K562 (cell line): ENCODE measurements at regions not wholly inside any gene's neighbourhood (a gene's known extent, or its start where the extent isn't known, plus 50 kb on each side); places are given as distances from the start of the nearest gene placed in this dataset.

Experiments
- ATAC-seq: fragments of 200-7000 bp; cut with Tn5 transposase; 3 replicates; pipeline ENCODE4 v1.9.1; 2020; ENCODE audit warnings: moderate library complexity
- BruUV-seq: library from RNA; stranded (reverse); fragments of 400-500 nt; replicated peaks from 2 replicates; lab custom pipeline; 2021; lab: Mats Ljungman, UMichigan
- CTCF ChIA-PET: fragments of 300-600 bp; formaldehyde crosslinking; extraction: SDS; loops from one replicate; lab custom pipeline; 2021; ENCODE audit warnings: low intra/inter-chr PET ratio; lab: Yijun Ruan, JAX
- POLR2A ChIA-PET: fragments of 300-600, 350-650 bp; sonication (Branson Sonifier 250); formaldehyde crosslinking; extraction: SDS; loops from one replicate; lab custom pipeline; 2021; ENCODE audit warnings: antibody characterized with exemption, inconsistent platforms; lab: Yijun Ruan, JAX
- DNase-seq, 4 experiments: peaks; one replicate each; pipeline versions ENCODE4 v3.0.0 to v3.0.0-alpha.2; 2011 to 2018; ENCODE audit warnings: low spot score in 3 of 4, mixed read lengths in 3 of 4; ENCODE audit errors: extremely low read depth in 1 of 4
- FAIRE-seq: peaks from 2 replicates; lab custom pipeline; 2011; peaks lifted over from hg19 to GRCh38; lab: Jason Lieb, UNC
- H2AFZ ChIP-seq: 2 replicates; pipeline ENCODE4 v1.6.0; 2011; ENCODE audit warnings: low read depth, low read length, control low read depth, inconsistent platforms
- H3K27ac ChIP-seq: fragments of 200-600 bp; 3 replicates; pipeline ENCODE4 v1.8.0; 2011; ENCODE audit warnings: low read depth, mild to moderate bottlenecking, control low read depth, inconsistent platforms, low read length, moderate library complexity, mixed read lengths; ENCODE audit errors: extremely low read depth
- H3K27me3 ChIP-seq, 2 experiments: fragments of 300-600 bp in 1 of 2; 2 replicates in 1 of 2; 3 replicates in 1 of 2; pipeline versions ENCODE4 v1.6.0 to v1.8.0; 2011; ENCODE audit warnings: inconsistent platforms in 2 of 2, low read length in 2 of 2, mild to moderate bottlenecking in 1 of 2, mixed read lengths in 1 of 2, moderate library complexity in 1 of 2; ENCODE audit not compliant: control insufficient read depth in 2 of 2, insufficient read depth in 2 of 2
- H3K36me3 ChIP-seq: fragments of 300-600 bp; 3 replicates; pipeline ENCODE4 v1.8.0; 2011; ENCODE audit warnings: mild to moderate bottlenecking, low read length, inconsistent platforms; ENCODE audit not compliant: control insufficient read depth, insufficient read depth
- H3K4me1 ChIP-seq, 2 experiments: fragments of 200-600 bp in 1 of 2; replicated peaks in 1 of 2; 2 replicates in 1 of 2; 3 replicates in 1 of 2; pipeline versions ENCODE4 v1.5.1 to v1.8.0; 2011; ENCODE audit warnings: inconsistent platforms in 2 of 2, low read length in 2 of 2, mild to moderate bottlenecking in 1 of 2, mixed read lengths in 1 of 2, moderate library complexity in 1 of 2; ENCODE audit not compliant: control insufficient read depth in 2 of 2, insufficient read depth in 2 of 2
- H3K4me2 ChIP-seq: 2 replicates; pipeline ENCODE4 v1.6.1; 2011; ENCODE audit warnings: low read length, control low read depth, inconsistent platforms, mixed read lengths; ENCODE audit not compliant: insufficient read depth
- H3K4me3 ChIP-seq: fragments of 200-600 bp; sonication (generic), shearing (Covaris generic); 2 replicates; pipeline ENCODE4 v1.5.1; 2016; ENCODE audit warnings: control low read depth, inconsistent platforms
- H3K79me2 ChIP-seq: fragments of 200-600 bp; 3 replicates; pipeline ENCODE4 v1.8.0; 2011; ENCODE audit warnings: low read length, inconsistent platforms; ENCODE audit not compliant: control insufficient read depth, insufficient read depth
- H3K9ac ChIP-seq, 2 experiments: 2 replicates each; pipeline versions ENCODE4 v1.6.0 to v1.6.1; 2011; ENCODE audit warnings: low read depth in 2 of 2, low read length in 2 of 2, control low read depth in 1 of 2, inconsistent platforms in 1 of 2, mild to moderate bottlenecking in 1 of 2, mixed read lengths in 1 of 2; ENCODE audit not compliant: insufficient read depth in 1 of 2
- H3K9me1 ChIP-seq: one replicate; pipeline ENCODE4 v1.6.0; 2011; ENCODE audit warnings: inconsistent platforms, mild to moderate bottlenecking, low read length, moderate library complexity; ENCODE audit not compliant: control insufficient read depth, insufficient read depth
- H3K9me3 ChIP-seq: replicated peaks from 2 replicates; pipeline ENCODE4 v1.5.1; 2011; ENCODE audit warnings: low read depth, low read length, inconsistent platforms; ENCODE audit not compliant: control insufficient read depth, insufficient read depth
- H4K20me1 ChIP-seq: replicated peaks from 2 replicates; pipeline ENCODE4 v1.6.1; 2011; ENCODE audit warnings: low read length, inconsistent platforms, mixed read lengths; ENCODE audit not compliant: control insufficient read depth, insufficient read depth
- CLOCK ChIP-seq: fragments of 250-450 bp; sonication (Bioruptor Pico); IDR thresholded peaks from 2 replicates; pipeline ENCODE4 v1.4.0; 2020; ENCODE audit warnings: mild to moderate bottlenecking, moderate library complexity, borderline replicate concordance
- CREB5 ChIP-seq: fragments of 250-450 bp; sonication (Bioruptor Pico); IDR thresholded peaks from 2 replicates; pipeline ENCODE4 v1.5.0; 2020; ENCODE audit warnings: mild to moderate bottlenecking
- CTBP1 ChIP-seq: fragments of 450-650 bp; IDR thresholded peaks from 2 replicates; pipeline ENCODE4 v1.6.1; 2016; ENCODE audit warnings: borderline replicate concordance
- ELK3 ChIP-seq: fragments of 450-650 bp; formaldehyde crosslinking; IDR thresholded peaks from 2 replicates; pipeline ENCODE4 v1.4.0; 2020; ENCODE audit warnings: mild to moderate bottlenecking
- HDAC6 ChIP-seq: IDR thresholded peaks from 2 replicates; pipeline ENCODE4 v1.6.1; 2012; ENCODE audit warnings: low read depth, mild to moderate bottlenecking, control low read depth, inconsistent platforms, low read length, moderate library complexity
- PKNOX1 ChIP-seq: fragments of 450-650 bp; IDR thresholded peaks from 2 replicates; pipeline ENCODE4 v1.6.1; 2016
- RFX1 ChIP-seq: fragments of 450-650 bp; IDR thresholded peaks from 2 replicates; pipeline ENCODE4 v1.6.1; 2016; ENCODE audit warnings: mild to moderate bottlenecking, moderate library complexity
- SAFB ChIP-seq: fragments of 200-400 bp; formaldehyde crosslinking; IDR thresholded peaks from 2 replicates; pipeline ENCODE4 v1.6.1; 2017; ENCODE audit warnings: low read depth, low read length, borderline replicate concordance
- SMARCE1 ChIP-seq: fragments of 450-650 bp; IDR thresholded peaks from 2 replicates; pipeline ENCODE4 v1.7.1; 2016; ENCODE audit warnings: mild to moderate bottlenecking
- SP2 ChIP-seq: IDR thresholded peaks from 2 replicates; pipeline ENCODE4 v1.6.1; 2011; ENCODE audit warnings: mild to moderate bottlenecking, low read depth, low read length, moderate library complexity; ENCODE audit not compliant: poor library complexity, severe bottlenecking; ENCODE audit errors: extremely low read depth
- WGBS: fragments of 100-300 bp; shearing (Covaris generic); methylation state at CpG from one replicate; pipeline ENCODE4 v1.1.6; 2016; ENCODE audit warnings: low coverage, mixed read lengths; ENCODE audit not compliant: insufficient coverage; ENCODE audit errors: missing lambda C conversion rate; 5-methylcytosine and 5-hydroxymethylcytosine counted together
- in situ Hi-C: fragments of 300-500 bp; cut with MboI; formaldehyde crosslinking; loops from 4 replicates; pipeline ENCODE4 v1.15.0; 2018; ENCODE audit warnings: inconsistent platforms, mixed read lengths
- intact Hi-C: fragments of 100-400 bp; cut with micrococcal nuclease; formaldehyde crosslinking; loops from 2 replicates; pipeline ENCODE4 v1.14.2; 2022

- intact Hi-C loops: no loop called here
- H2AFZ ChIP-seq: no peak overlapping the region
- no peaks in the 10 kb centered on the region for H3K4me1 ChIP-seq
- ChIA-PET POLR2A (no interaction called here), CTCF (no interaction called here)
- BruUV-seq: no TSS peak
- H3K27me3 ChIP-seq: no peaks in the 10 kb centered on the region
- H3K9me1 ChIP-seq: no peaks in the 10 kb centered on the region
- FAIRE-seq (no peak), ATAC-seq (no peak), DNase-seq (no peak)
- 0% methylated on average over 3 of the region's 3 CpGs for WGBS
- H3K9me3 ChIP-seq: no peaks in the 10 kb centered on the region
- H3K4me2 ChIP-seq: no peak overlapping the region
- no peak overlapping the region for H3K4me3 ChIP-seq
- no peak overlapping the region for H3K9ac ChIP-seq
- no peaks in the 10 kb centered on the region for H3K36me3 ChIP-seq
- no peak overlapping the region for H3K27ac ChIP-seq
- H3K79me2 ChIP-seq: no peaks in the 10 kb centered on the region
- no peaks in the 10 kb centered on the region for H4K20me1 ChIP-seq
- TF ChIP-seq CLOCK (CRISPR knock-in tag) (no peak), RFX1 (peak; percentile 32; the same call in 1 of the 2 replicates)
- in situ Hi-C loops: no loop called here
These were observed 129.6 kb downstream of the GRIN2B start for GRCh38 chr12:13851828-13852227.

- Histone ChIP-seq H3K4me3 (no peak overlapping the region), H3K4me2 (no peak overlapping the region), H3K4me1 (no peaks in the 10 kb centered on the region), H3K79me2 (no peaks in the 10 kb centered on the region), H4K20me1 (no peaks in the 10 kb centered on the region), H3K27ac (no peak overlapping the region), H3K27me3 (no peaks in the 10 kb centered on the region), H3K9ac (no peak overlapping the region), H3K9me3 (no peaks in the 10 kb centered on the region), H2AFZ (no peak overlapping the region), H3K9me1 (no peaks in the 10 kb centered on the region), H3K36me3 (no peaks in the 10 kb centered on the region)
- intact Hi-C loops (no loop called here), in situ Hi-C loops (no loop called here)
- no peak for FAIRE-seq
- ChIA-PET POLR2A (no interaction called here), CTCF (no interaction called here)
- no TSS peak for BruUV-seq
- ATAC-seq: no peak
- DNase-seq: no peak
- WGBS: 6% methylated on average over 3 of the region's 3 CpGs
- TF ChIP-seq ELK3 (CRISPR knock-in tag) (no peak), HDAC6 (no peak), PKNOX1 (no peak), SP2 (no peak), SMARCE1 (no peak), CREB5 (CRISPR knock-in tag) (no peak), SAFB (no peak), CTBP1 (no peak)
These were observed 131.9 kb downstream of the GRIN2B start for GRCh38 chr12:13849456-13849855.
